Esophagus squamous epithelium (tissue), 5 donors: ENCODE measurements at regions not wholly inside any gene's neighbourhood (a gene's known extent, or its start where the extent isn't known, plus 50 kb on each side); places are given as distances from the start of the nearest gene placed in this dataset.

Source experiments
- DNase-seq: peaks from one replicate; lab custom pipeline; 2025; lab: John Stamatoyannopoulos, UW
- H3K27ac ChIP-seq, 4 donors: fragments of 200-600 bp; sonication (generic); one replicate each; pipeline ENCODE4 v1.5.1; 2016 to 2019; ENCODE audit warnings: mild to moderate bottlenecking in 1 of 4
- H3K27me3 ChIP-seq, 4 donors: fragments of 200-600 bp; sonication (generic); 1 replicate in 3 of 4; 2 replicates in 1 of 4; pipeline versions ENCODE4 v1.5.1 to v1.6.0; 2017 to 2021; ENCODE audit warnings: antibody characterized with exemption in 1 of 4
- H3K36me3 ChIP-seq, 3 donors: fragments of 200-600 bp; sonication (generic); one replicate each; pipeline ENCODE4 v1.5.1; 2016 to 2019
- H3K4me1 ChIP-seq, 3 donors: fragments of 200-600 bp; sonication (generic); one replicate each; pipeline ENCODE4 v1.5.1; 2017 to 2019
- H3K4me3 ChIP-seq, 4 donors: fragments of 200-600 bp; sonication (generic); 1 replicate in 3 of 4; 2 replicates in 1 of 4; pipeline ENCODE4 v1.5.1; 2016 to 2019; ENCODE audit warnings: mild to moderate bottlenecking in 2 of 4, moderate library complexity in 1 of 4
- H3K9me3 ChIP-seq, 3 donors: fragments of 200-600 bp; sonication (generic); one replicate each; pipeline ENCODE4 v1.5.1; 2016 to 2019
- POLR2A ChIP-seq, 4 donors: fragments of 450-650 bp; IDR thresholded peaks; one replicate each; pipeline ENCODE4 v1.6.1; 2017; ENCODE audit warnings: antibody characterized with exemption in 4 of 4, mild to moderate bottlenecking in 4 of 4, moderate library complexity in 3 of 4
- WGBS, 2 donors: methylation state at CpG; one replicate each; pipeline ENCODE4 v1.1.5; 2018; 5-methylcytosine and 5-hydroxymethylcytosine counted together
- intact Hi-C: fragments of 100-400 bp; cut with DNase I; formaldehyde crosslinking; loops from one replicate; pipeline ENCODE4 v1.15.0; 2022
- TF ChIP-seq, protein P1 (sequence below), 6 experiments: fragments of 450-650 bp in 4 of 6; fragments of 200-600 bp in 2 of 6; sonication (generic) in 2 of 6; IDR thresholded peaks; one replicate each; pipeline ENCODE4 v1.5.1; 2016 to 2019; ENCODE audit warnings: antibody characterized with exemption in 6 of 6, mild to moderate bottlenecking in 4 of 6, moderate library complexity in 4 of 6
- donor health status: DM: yes; HTN: yes; CAD: no.

DNA sequence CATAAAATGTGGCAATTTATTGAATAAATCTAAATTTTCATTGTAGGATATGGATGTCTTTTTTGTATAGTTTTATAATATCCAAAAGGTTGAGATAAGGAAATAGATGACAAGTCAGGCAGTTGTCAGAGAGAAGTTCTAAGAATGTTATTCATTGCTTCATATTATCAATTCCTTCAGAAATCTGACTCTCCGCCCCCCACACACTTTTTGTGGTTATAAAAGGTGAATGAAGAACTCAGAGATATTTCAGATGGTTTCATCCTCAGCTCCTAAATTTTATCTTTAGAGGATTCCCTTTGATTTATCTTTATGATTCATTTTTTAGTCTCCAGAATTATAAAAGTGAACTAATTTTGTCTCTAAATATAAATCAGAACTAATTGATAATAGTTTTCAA, 136.1 kb upstream of the NOX3 start:
- peaks cover 0 to 4% (median 0%) of the 10 kb centered on the region in 3 donors for H3K9me3 ChIP-seq

DNA sequence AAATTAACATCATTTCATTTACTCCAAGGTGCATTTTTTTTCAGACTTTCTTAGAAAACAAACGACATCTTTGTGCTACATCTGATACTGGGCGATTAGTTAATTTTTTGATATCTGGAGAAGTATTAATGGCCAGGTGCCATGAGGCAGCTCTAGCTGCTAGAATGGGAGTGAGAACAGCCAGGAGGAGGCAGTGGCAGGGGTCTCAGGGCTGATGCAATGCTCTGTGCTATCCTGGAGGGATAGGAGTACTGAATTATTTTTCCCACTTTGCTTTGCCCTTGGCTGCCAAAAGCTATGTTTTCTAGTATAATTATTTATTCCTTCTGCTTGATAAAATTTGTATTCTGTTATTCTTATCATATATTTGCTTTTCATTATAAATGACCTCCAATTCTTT, 133.6 kb upstream of the NOX3 start:
- Histone ChIP-seq H3K36me3 (no peaks in the 10 kb centered on the region), H3K4me1 (peaks cover 0 to under 1% (median 0%) of the 10 kb centered on the region in 3 donors), H3K9me3 (peaks cover 0 to 4% (median 0%) of the 10 kb centered on the region in 3 donors), H3K4me3 (no peak overlapping the region), H3K27me3 (no peaks in the 10 kb centered on the region), H3K27ac (no peak overlapping the region)
- WGBS, 2 donors, result 69 to 84% methylated on average over 2 of the region's 2 CpGs
- TF ChIP-seq POLR2A (IDR thresholded peaks at IDR 0.05), result no peak
- TF ChIP-seq, protein P1, sequence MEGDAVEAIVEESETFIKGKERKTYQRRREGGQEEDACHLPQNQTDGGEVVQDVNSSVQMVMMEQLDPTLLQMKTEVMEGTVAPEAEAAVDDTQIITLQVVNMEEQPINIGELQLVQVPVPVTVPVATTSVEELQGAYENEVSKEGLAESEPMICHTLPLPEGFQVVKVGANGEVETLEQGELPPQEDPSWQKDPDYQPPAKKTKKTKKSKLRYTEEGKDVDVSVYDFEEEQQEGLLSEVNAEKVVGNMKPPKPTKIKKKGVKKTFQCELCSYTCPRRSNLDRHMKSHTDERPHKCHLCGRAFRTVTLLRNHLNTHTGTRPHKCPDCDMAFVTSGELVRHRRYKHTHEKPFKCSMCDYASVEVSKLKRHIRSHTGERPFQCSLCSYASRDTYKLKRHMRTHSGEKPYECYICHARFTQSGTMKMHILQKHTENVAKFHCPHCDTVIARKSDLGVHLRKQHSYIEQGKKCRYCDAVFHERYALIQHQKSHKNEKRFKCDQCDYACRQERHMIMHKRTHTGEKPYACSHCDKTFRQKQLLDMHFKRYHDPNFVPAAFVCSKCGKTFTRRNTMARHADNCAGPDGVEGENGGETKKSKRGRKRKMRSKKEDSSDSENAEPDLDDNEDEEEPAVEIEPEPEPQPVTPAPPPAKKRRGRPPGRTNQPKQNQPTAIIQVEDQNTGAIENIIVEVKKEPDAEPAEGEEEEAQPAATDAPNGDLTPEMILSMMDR (IDR thresholded peaks at IDR 0.05), result no peak
- DNase-seq, result no peak
- intact Hi-C loops, result no loop called here

More for the DNA sequence above, 136.1 kb upstream of the NOX3 start:
- intact Hi-C loops, result no loop called here
- no peak overlapping the region for H3K4me3 ChIP-seq
- 90 to 91% methylated on average over 1 of the region's 1 CpG for WGBS, 2 donors
- H3K27ac ChIP-seq, result no peak overlapping the region
- no peaks in the 10 kb centered on the region for H3K36me3 ChIP-seq
- TF ChIP-seq, protein P1 (IDR thresholded peaks at IDR 0.05), result no peak
- TF ChIP-seq POLR2A (IDR thresholded peaks at IDR 0.05), result no peak
- no peak for DNase-seq
- H3K4me1 ChIP-seq, result no peaks in the 10 kb centered on the region
- H3K27me3 ChIP-seq, result no peaks in the 10 kb centered on the region

DNA sequence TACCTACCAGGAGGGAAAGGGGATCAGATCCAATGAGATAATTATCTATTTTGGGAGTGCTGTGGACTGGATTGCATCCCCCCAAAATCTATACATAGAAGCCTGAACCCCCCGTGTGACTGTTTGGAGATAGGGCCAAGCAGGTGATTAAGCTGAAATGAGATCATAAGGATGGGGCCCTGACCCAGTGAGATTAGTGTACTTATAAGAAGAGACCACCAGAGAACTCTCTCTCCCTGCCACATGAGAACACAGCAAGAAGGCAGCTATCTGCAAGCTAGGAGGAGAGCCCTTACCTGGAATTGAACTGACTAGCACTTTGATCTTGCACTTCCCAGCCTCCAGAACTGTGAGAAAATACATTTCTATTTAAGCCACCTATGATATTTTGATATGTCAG, 132.2 kb upstream of the NOX3 start:
- Histone ChIP-seq H3K4me3 (no peak overlapping the region), H3K9me3 (peaks cover 0 to 4% (median 0%) of the 10 kb centered on the region in 3 donors), H3K4me1 (peaks cover 0 to 8% (median 0%) of the 10 kb centered on the region in 3 donors), H3K36me3 (no peaks in the 10 kb centered on the region), H3K27me3 (no peaks in the 10 kb centered on the region), H3K27ac (no peak overlapping the region)
- 100% methylated on average over 1 of the region's 1 CpG; no CpG with 5 or more reads in 1 of the 2 donors for WGBS, 2 donors
- DNase-seq, result no peak
- TF ChIP-seq POLR2A (IDR thresholded peaks at IDR 0.05), result no peak
- TF ChIP-seq, protein P1 (IDR thresholded peaks at IDR 0.05), result no peak
- intact Hi-C loops, result no loop called here

DNA sequence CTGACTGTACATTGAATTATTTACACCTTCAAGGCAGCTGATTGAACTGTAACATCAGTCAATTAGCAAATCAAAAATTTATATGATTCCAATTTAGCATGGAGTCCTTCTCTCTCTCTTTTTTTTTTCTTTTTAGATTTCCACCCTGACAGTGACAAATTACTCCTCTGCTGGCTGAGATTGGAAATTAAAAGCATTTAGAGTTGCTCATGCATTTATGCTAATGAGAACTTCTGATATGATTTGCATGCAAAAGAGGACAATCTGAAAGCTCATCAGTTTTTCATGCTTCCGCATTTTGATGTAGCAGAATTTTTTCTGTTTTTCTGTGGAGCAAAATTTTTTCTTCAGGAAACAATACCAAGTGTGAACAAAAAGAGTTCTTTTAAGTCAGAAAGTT, 130.5 kb upstream of the NOX3 start:
- H3K27ac ChIP-seq, result no peak overlapping the region
- H3K9me3 ChIP-seq, result peaks cover 0 to 4% (median 0%) of the 10 kb centered on the region in 3 donors
- H3K4me3 ChIP-seq, result no peak overlapping the region
- no peak for TF ChIP-seq POLR2A (IDR thresholded peaks at IDR 0.05)
- TF ChIP-seq, protein P1 (IDR thresholded peaks at IDR 0.05), result no peak
- no peaks in the 10 kb centered on the region for H3K27me3 ChIP-seq
- no peaks in the 10 kb centered on the region for H3K36me3 ChIP-seq
- intact Hi-C loops, result no loop called here
- no peak for DNase-seq
- 71 to 88% methylated on average over 1 of the region's 1 CpG for WGBS, 2 donors
- H3K4me1 ChIP-seq, result peaks cover 0 to 8% (median 0%) of the 10 kb centered on the region in 3 donors

DNA sequence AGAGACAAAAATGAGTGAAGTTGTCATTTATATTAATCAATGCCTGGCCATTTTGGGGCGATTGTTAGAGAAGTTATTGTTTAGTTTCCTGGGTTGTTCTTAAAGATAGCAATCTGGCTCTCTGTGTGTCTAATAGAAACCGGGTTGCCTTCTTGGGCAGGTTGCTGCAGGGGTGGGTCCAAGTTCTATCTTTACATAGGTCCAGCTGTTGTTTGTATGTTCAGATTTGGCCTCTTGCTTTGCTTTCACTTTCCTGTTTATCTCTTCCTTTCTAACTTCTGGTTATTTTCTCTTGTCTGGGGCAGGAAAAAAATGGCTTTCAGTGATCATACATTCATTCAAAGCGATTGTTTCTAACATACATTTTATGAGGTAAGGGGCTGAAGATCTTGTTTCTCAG, 128.4 kb upstream of the NOX3 start:
- no peak for DNase-seq
- Histone ChIP-seq H3K27me3 (no peaks in the 10 kb centered on the region), H3K4me1 (peaks cover 0 to 8% (median 0%) of the 10 kb centered on the region in 3 donors), H3K4me3 (no peak overlapping the region), H3K36me3 (no peaks in the 10 kb centered on the region), H3K9me3 (peaks cover 0 to 4% (median 0%) of the 10 kb centered on the region in 3 donors), H3K27ac (no peak overlapping the region)
- intact Hi-C loops, result no loop called here
- WGBS, 2 donors, result 39 to 54% methylated on average over 3 of the region's 3 CpGs
- no peak for TF ChIP-seq POLR2A (IDR thresholded peaks at IDR 0.05)
- TF ChIP-seq, protein P1 (IDR thresholded peaks at IDR 0.05), result no peak
